Small intestine (tissue), 7 donors: ENCODE measurements at regions not wholly inside any gene's neighbourhood (a gene's known extent, or its start where the extent isn't known, plus 50 kb on each side); places are given as distances from the start of the nearest gene placed in this dataset.

ENCODE experiments used
- DNase-seq, 2 donors: peaks; one replicate each; pipeline versions ENCODE4 v3.0.0 to v3.0.0-alpha.2; 2013
- FAIRE-seq: peaks from 2 replicates; lab custom pipeline; 2012; peaks lifted over from hg19 to GRCh38; lab: Jason Lieb, UNC
- H3K27ac ChIP-seq, 3 donors: one replicate each; pipeline ENCODE4 v1.5.1; 2013; ENCODE audit warnings: low read length in 2 of 3, mild to moderate bottlenecking in 2 of 3, control low read depth in 1 of 3, inconsistent platforms in 1 of 3, low read depth in 1 of 3, moderate library complexity in 1 of 3
- H3K27me3 ChIP-seq, 3 donors: one replicate each; pipeline ENCODE4 v1.6.1; 2013; ENCODE audit warnings: low read length in 3 of 3, inconsistent platforms in 1 of 3; ENCODE audit not compliant: control insufficient read depth in 3 of 3, insufficient read depth in 3 of 3
- H3K36me3 ChIP-seq, 3 donors: one replicate each; pipeline ENCODE4 v1.6.1; 2013; ENCODE audit warnings: low read length in 3 of 3, inconsistent platforms in 1 of 3, low read depth in 1 of 3, mild to moderate bottlenecking in 1 of 3, moderate library complexity in 1 of 3; ENCODE audit not compliant: control insufficient read depth in 3 of 3, insufficient read depth in 2 of 3
- H3K4me1 ChIP-seq, 3 donors: one replicate each; pipeline ENCODE4 v1.6.1; 2013; ENCODE audit warnings: low read length in 2 of 3, inconsistent platforms in 1 of 3, low read depth in 1 of 3, mild to moderate bottlenecking in 1 of 3, moderate library complexity in 1 of 3; ENCODE audit not compliant: control insufficient read depth in 3 of 3, insufficient read depth in 2 of 3
- H3K4me3 ChIP-seq, 3 donors: one replicate each; pipeline ENCODE4 v1.5.1; 2013; ENCODE audit warnings: low read length in 3 of 3, control low read depth in 1 of 3, inconsistent platforms in 1 of 3, low read depth in 1 of 3, mild to moderate bottlenecking in 1 of 3, moderate library complexity in 1 of 3
- H3K9me3 ChIP-seq, 2 donors: one replicate each; pipeline ENCODE4 v1.6.1; 2013; ENCODE audit warnings: low read depth in 1 of 2, low read length in 1 of 2; ENCODE audit not compliant: control insufficient read depth in 2 of 2, insufficient read depth in 1 of 2
- WGBS, 3 donors: extraction: QIAGEN DNeasy Blood & Tissue Kit; methylation state at CpG; one replicate each; pipeline ENCODE4 v1.1.7; 2013; 5-methylcytosine and 5-hydroxymethylcytosine counted together
- donor health status: healthy with polysubstance abuse.
- donor health status: control.
- donor health status: control.
- donor health status: Bipolar disorder and iron deficiency.
- donor health status: healthy.

DNA sequence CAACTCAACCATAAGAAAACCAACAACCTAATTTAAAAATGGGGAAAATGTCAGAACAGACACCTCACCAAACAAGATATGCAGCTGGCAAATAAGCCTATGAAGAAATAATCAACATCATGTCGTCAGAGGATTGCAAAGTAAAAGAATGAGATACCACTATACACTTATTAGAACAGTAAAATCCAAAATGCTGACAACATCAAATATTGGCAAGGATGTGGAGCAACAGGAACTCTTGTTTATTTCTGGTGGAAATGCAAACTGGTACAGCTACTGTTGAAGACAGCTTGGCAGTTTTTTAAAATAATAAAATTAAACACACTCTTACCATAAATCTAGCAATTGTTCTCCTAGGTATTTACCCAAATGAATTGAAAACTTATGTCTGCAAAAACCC, 140.7 kb upstream of the B3GAT1 start:
- no peaks in the 10 kb centered on the region for H3K4me1 ChIP-seq
- FAIRE-seq (no peak), DNase-seq (no peak)
- WGBS, 3 donors: 48 to 63% (median 53%) methylated on average over 1 of the region's 1 CpG
- H3K36me3 ChIP-seq: no peaks in the 10 kb centered on the region
- H3K27ac ChIP-seq: no peak overlapping the region
- H3K27me3 ChIP-seq: no peaks in the 10 kb centered on the region
- no peak overlapping the region for H3K4me3 ChIP-seq
- H3K9me3 ChIP-seq: no peaks in the 10 kb centered on the region

GRCh38 chr11:134545521-134545920, 133.5 kb upstream of the B3GAT1 start:
- DNase-seq (no peak), FAIRE-seq (no peak)
- 84 to 88% (median 88%) methylated on average over 5 of the region's 5 CpGs for WGBS, 3 donors
- Histone ChIP-seq H3K27me3 (no peaks in the 10 kb centered on the region), H3K27ac (no peak overlapping the region), H3K4me3 (no peak overlapping the region), H3K4me1 (no peaks in the 10 kb centered on the region), H3K36me3 (no peaks in the 10 kb centered on the region), H3K9me3 (peaks cover 0 to 7% of the 10 kb centered on the region in 2 donors)

- DNase-seq (no peak), FAIRE-seq (no peak)
- Histone ChIP-seq H3K4me1 (no peaks in the 10 kb centered on the region), H3K4me3 (no peak overlapping the region), H3K9me3 (peaks cover 0 to 7% of the 10 kb centered on the region in 2 donors), H3K36me3 (no peaks in the 10 kb centered on the region), H3K27me3 (no peaks in the 10 kb centered on the region), H3K27ac (no peak overlapping the region)
- 76 to 88% (median 87%) methylated on average over 14 of the region's 14 CpGs for WGBS, 3 donors
Measured at GRCh38 chr11:134544095-134544815, 132.2 kb upstream of the B3GAT1 start.

- no peaks in the 10 kb centered on the region for H3K27me3 ChIP-seq
- DNase-seq: no peak
- FAIRE-seq: no peak
- H3K36me3 ChIP-seq: no peaks in the 10 kb centered on the region
- WGBS, 3 donors: 80 to 88% (median 80%) methylated on average over 4 of the region's 4 CpGs
- H3K4me1 ChIP-seq: no peaks in the 10 kb centered on the region
- peaks cover 0 to 7% of the 10 kb centered on the region in 2 donors for H3K9me3 ChIP-seq
- no peak overlapping the region for H3K27ac ChIP-seq
- H3K4me3 ChIP-seq: no peak overlapping the region
Measured at GRCh38 chr11:134543645-134544044, 131.6 kb upstream of the B3GAT1 start.

- FAIRE-seq (no peak), DNase-seq (no peak)
- H3K27ac ChIP-seq: no peak overlapping the region
- H3K36me3 ChIP-seq: no peaks in the 10 kb centered on the region
- no peaks in the 10 kb centered on the region for H3K27me3 ChIP-seq
- H3K4me1 ChIP-seq: no peaks in the 10 kb centered on the region
- no peak overlapping the region for H3K4me3 ChIP-seq
- H3K9me3 ChIP-seq: peaks cover 0 to 7% of the 10 kb centered on the region in 2 donors
- 79 to 97% (median 92%) methylated on average over 4 of the region's 4 CpGs for WGBS, 3 donors
Measured at GRCh38 chr11:134543241-134543640, 131.2 kb upstream of the B3GAT1 start.

GRCh38 chr11:134542401-134543165, 130.5 kb upstream of the B3GAT1 start:
- H3K4me3 ChIP-seq: no peak overlapping the region
- peak; percentile 17 to 40 for DNase-seq
- no peak overlapping the region for H3K27ac ChIP-seq
- WGBS, 3 donors: 62 to 76% (median 67%) methylated on average over 9 to 10 of the region's 10 CpGs
- H3K27me3 ChIP-seq: no peaks in the 10 kb centered on the region
- H3K9me3 ChIP-seq: peaks cover 0 to 7% of the 10 kb centered on the region in 2 donors
- no peak for FAIRE-seq
- no peaks in the 10 kb centered on the region for H3K4me1 ChIP-seq
- H3K36me3 ChIP-seq: no peaks in the 10 kb centered on the region

- no peak for DNase-seq
- H3K4me3 ChIP-seq: no peak overlapping the region
- no peaks in the 10 kb centered on the region for H3K36me3 ChIP-seq
- H3K27me3 ChIP-seq: no peaks in the 10 kb centered on the region
- no peak for FAIRE-seq
- peaks cover 0 to 7% of the 10 kb centered on the region in 2 donors for H3K9me3 ChIP-seq
- H3K4me1 ChIP-seq: no peaks in the 10 kb centered on the region
- WGBS, 3 donors: 94 to 97% (median 96%) methylated on average over 4 of the region's 4 CpGs
- H3K27ac ChIP-seq: no peak overlapping the region
Measured at GRCh38 chr11:134541951-134542350, 129.9 kb upstream of the B3GAT1 start.

DNA sequence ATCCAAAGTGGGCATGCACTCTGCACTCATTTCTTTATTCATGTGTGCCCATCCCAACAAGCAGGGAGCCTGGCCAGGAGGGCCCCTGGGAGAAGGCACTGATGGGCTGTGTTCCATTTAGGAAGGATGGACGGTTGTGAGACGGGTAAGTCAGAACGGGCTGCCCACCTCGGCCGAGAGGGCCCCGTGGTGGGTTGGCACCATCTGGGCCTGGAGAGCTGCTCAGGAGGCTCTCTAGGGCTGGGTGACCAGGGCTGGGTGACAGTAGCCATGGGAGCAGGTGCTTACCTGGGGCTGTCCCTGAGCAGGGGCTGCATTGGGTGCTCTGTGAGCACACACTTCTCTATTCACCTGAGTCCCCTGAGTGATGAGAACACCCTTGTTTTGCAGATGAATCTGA, 129.3 kb upstream of the B3GAT1 start:
- Histone ChIP-seq H3K4me3 (no peak overlapping the region), H3K27me3 (no peaks in the 10 kb centered on the region), H3K4me1 (no peaks in the 10 kb centered on the region), H3K27ac (no peak overlapping the region), H3K9me3 (peaks cover 0 to 7% of the 10 kb centered on the region in 2 donors), H3K36me3 (no peaks in the 10 kb centered on the region)
- DNase-seq: no peak
- 61 to 66% (median 64%) methylated on average over 6 of the region's 6 CpGs for WGBS, 3 donors
- no peak for FAIRE-seq
